H1 (cell line): ENCODE measurements at regions not wholly inside any gene's neighbourhood (a gene's known extent, or its start where the extent isn't known, plus 50 kb on each side); places are given as distances from the start of the nearest gene placed in this dataset.

Experiments used
- CTCF ChIA-PET: fragments of 300-600 bp; sonication (Branson Sonifier 250); formaldehyde crosslinking; loops from one replicate; lab custom pipeline; 2021; ENCODE audit not compliant: partially characterized antibody; lab: Charles Lee
- POLR2A ChIA-PET: fragments of 300-600 bp; sonication (Branson Sonifier 250); formaldehyde crosslinking; loops from one replicate; lab custom pipeline; 2021; ENCODE audit warnings: inconsistent platforms; ENCODE audit not compliant: partially characterized antibody; lab: Charles Lee
- DNase-seq, 2 experiments: peaks; one replicate each; pipeline versions ENCODE4 v3.0.0 to v3.0.0-alpha.2; 2010 to 2022; ENCODE audit warnings: low spot score in 2 of 2, low read depth in 1 of 2, mixed read lengths in 1 of 2
- FAIRE-seq: peaks from 2 replicates; lab custom pipeline; 2011; peaks lifted over from hg19 to GRCh38; lab: Jason Lieb, UNC
- H2AFZ ChIP-seq: 2 replicates; pipeline ENCODE4 v1.8.1; 2012; ENCODE audit warnings: low read length, inconsistent platforms
- H2AK5ac ChIP-seq: 2 replicates; pipeline ENCODE4 v1.6.1; 2013; ENCODE audit warnings: low read depth, low read length
- H2BK120ac ChIP-seq: replicated peaks from 2 replicates; pipeline ENCODE3; 2013; ENCODE audit warnings: low read depth, low read length, inconsistent platforms
- H2BK12ac ChIP-seq: 2 replicates; pipeline ENCODE4 v1.6.1; 2013; ENCODE audit warnings: low read depth, low read length
- H2BK15ac ChIP-seq: 2 replicates; pipeline ENCODE4 v1.6.1; 2013; ENCODE audit warnings: low read length
- H2BK20ac ChIP-seq: 2 replicates; pipeline ENCODE4 v1.6.1; 2013; ENCODE audit warnings: low read length
- H2BK5ac ChIP-seq: 2 replicates; pipeline ENCODE4 v1.6.1; 2013; ENCODE audit warnings: low read depth, low read length
- H3K14ac ChIP-seq: 2 replicates; pipeline ENCODE4 v1.6.1; 2013; ENCODE audit warnings: inconsistent platforms; ENCODE audit not compliant: insufficient read length
- H3K18ac ChIP-seq: 2 replicates; pipeline ENCODE4 v1.6.1; 2013; ENCODE audit warnings: low read length; ENCODE audit errors: extremely low read depth
- H3K23ac ChIP-seq: 2 replicates; pipeline ENCODE4 v1.6.1; 2013; ENCODE audit warnings: inconsistent platforms; ENCODE audit not compliant: insufficient read length
- H3K23me2 ChIP-seq: 2 replicates; pipeline ENCODE4 v1.6.1; 2013; ENCODE audit warnings: low read depth, low read length
- H3K27ac ChIP-seq: 2 replicates; pipeline ENCODE4 v1.6.1; 2011; ENCODE audit warnings: low read depth, low read length, inconsistent platforms
- H3K27me3 ChIP-seq, 4 experiments: replicated peaks in 1 of 4; 1 replicate in 1 of 4; 2 replicates in 3 of 4; pipeline versions ENCODE4 v1.6.1 to v1.8.1; 2011 to 2013; ENCODE audit warnings: low read length in 3 of 4, mild to moderate bottlenecking in 3 of 4, inconsistent platforms in 2 of 4, mixed read lengths in 2 of 4, moderate library complexity in 1 of 4; ENCODE audit not compliant: control insufficient read depth in 3 of 4, insufficient read depth in 3 of 4; ENCODE audit errors: extremely low read depth in 1 of 4
- H3K36me3 ChIP-seq, 4 experiments: 2 replicates each; pipeline versions ENCODE4 v1.6.1 to v1.8.1; 2011 to 2013; ENCODE audit warnings: mild to moderate bottlenecking in 4 of 4, low read length in 3 of 4, moderate library complexity in 2 of 4, control low read depth in 1 of 4, inconsistent platforms in 1 of 4; ENCODE audit not compliant: insufficient read depth in 4 of 4, control insufficient read depth in 2 of 4
- H3K4ac ChIP-seq: replicated peaks from 2 replicates; pipeline ENCODE3; 2013; ENCODE audit warnings: low read length, low read depth, mixed read lengths, inconsistent platforms; ENCODE audit not compliant: insufficient read length
- H3K4me1 ChIP-seq, 4 experiments: replicated peaks in 1 of 4; 1 replicate in 1 of 4; 2 replicates in 3 of 4; pipeline versions ENCODE4 v1.6.1 to v1.8.1; 2011 to 2013; ENCODE audit warnings: low read length in 3 of 4, inconsistent platforms in 2 of 4, mixed read lengths in 1 of 4; ENCODE audit not compliant: insufficient read depth in 4 of 4, control insufficient read depth in 3 of 4
- H3K4me2 ChIP-seq, 2 experiments: 2 replicates each; pipeline versions ENCODE4 v1.6.1 to v1.8.1; 2011 to 2013; ENCODE audit warnings: low read depth in 2 of 2, low read length in 2 of 2, control low read depth in 1 of 2, inconsistent platforms in 1 of 2, mild to moderate bottlenecking in 1 of 2; ENCODE audit not compliant: insufficient read depth in 1 of 2
- H3K4me3 ChIP-seq, 4 experiments: fragments of 200-600, 300-600 bp in 1 of 4; sonication (generic), shearing (Covaris generic), sonication (Bioruptor Twin) in 1 of 4; 2 replicates each; pipeline versions ENCODE4 v1.5.1 to v1.8.1; 2011 to 2016; ENCODE audit warnings: low read length in 4 of 4, low read depth in 3 of 4, control low read depth in 2 of 4, inconsistent platforms in 2 of 4, mild to moderate bottlenecking in 2 of 4, mixed read lengths in 1 of 4, moderate library complexity in 1 of 4; ENCODE audit not compliant: insufficient read depth in 2 of 4; ENCODE audit errors: extremely low read depth in 1 of 4
- H3K56ac ChIP-seq: replicated peaks from 2 replicates; pipeline ENCODE3; 2013; ENCODE audit warnings: low read depth, mild to moderate bottlenecking, mixed read lengths, low read length, inconsistent platforms; ENCODE audit not compliant: insufficient read length
- H3K79me1 ChIP-seq: 2 replicates; pipeline ENCODE4 v1.6.1; 2013; ENCODE audit warnings: low read depth, low read length, control low read depth
- H3K79me2 ChIP-seq, 2 experiments: 2 replicates each; pipeline versions ENCODE4 v1.6.1 to v1.8.1; 2012 to 2013; ENCODE audit warnings: low read length in 2 of 2, mild to moderate bottlenecking in 2 of 2, inconsistent platforms in 1 of 2; ENCODE audit not compliant: insufficient read depth in 2 of 2, control insufficient read depth in 1 of 2
- H3K9ac ChIP-seq, 4 experiments: replicated peaks in 1 of 4; 1 replicate in 1 of 4; 2 replicates in 3 of 4; pipeline versions ENCODE4 v1.6.1 to v1.8.1; 2011 to 2013; ENCODE audit warnings: low read depth in 3 of 4, low read length in 3 of 4, control low read depth in 2 of 4, mild to moderate bottlenecking in 2 of 4, moderate library complexity in 2 of 4, inconsistent platforms in 1 of 4; ENCODE audit errors: extremely low read depth in 1 of 4
- H3K9me3 ChIP-seq, 2 experiments: 2 replicates each; pipeline versions ENCODE4 v1.6.1 to v1.8.1; 2012 to 2013; ENCODE audit warnings: mild to moderate bottlenecking in 2 of 2, moderate library complexity in 2 of 2, control low read depth in 1 of 2, inconsistent platforms in 1 of 2, low read depth in 1 of 2, low read length in 1 of 2, mixed read lengths in 1 of 2; ENCODE audit not compliant: insufficient read depth in 2 of 2
- H4K20me1 ChIP-seq, 2 experiments: replicated peaks in 1 of 2; 2 replicates each; pipeline versions ENCODE3 to v1.8.1; 2011 to 2013; ENCODE audit warnings: inconsistent platforms in 2 of 2, low read length in 2 of 2, mild to moderate bottlenecking in 1 of 2; ENCODE audit not compliant: insufficient read depth in 2 of 2, control insufficient read depth in 1 of 2
- H4K5ac ChIP-seq: 2 replicates; pipeline ENCODE4 v1.6.1; 2013; ENCODE audit warnings: low read length, low read depth, mixed read lengths, inconsistent platforms; ENCODE audit not compliant: insufficient read length
- H4K8ac ChIP-seq: 2 replicates; pipeline ENCODE4 v1.8.0; 2013; ENCODE audit warnings: mild to moderate bottlenecking, moderate library complexity, low read length, inconsistent platforms; ENCODE audit not compliant: insufficient read depth; ENCODE audit errors: extremely low read depth
- H4K91ac ChIP-seq: replicated peaks from 2 replicates; pipeline ENCODE3; 2013; ENCODE audit warnings: low read length, mixed read lengths, inconsistent platforms; ENCODE audit not compliant: insufficient read length
- CBX5 ChIP-seq: fragments of 300-800, 300-1000 bp; sonication (generic); IDR thresholded peaks from 2 replicates; pipeline ENCODE4 v1.7.1; 2016; ENCODE audit warnings: antibody characterized with exemption, low read length, low read depth
- CBX8 ChIP-seq: fragments of 300-800, 300-1000 bp; sonication (generic); IDR thresholded peaks from 2 replicates; pipeline ENCODE4 v1.7.1; 2016; ENCODE audit warnings: low read depth, low read length, borderline replicate concordance
- SP1 ChIP-seq: IDR thresholded peaks from 2 replicates; pipeline ENCODE4 v1.6.1; 2011; ENCODE audit warnings: low read depth, low read length
- SRF ChIP-seq: IDR thresholded peaks from 2 replicates; pipeline ENCODE4 v1.6.1; 2011; ENCODE audit warnings: mild to moderate bottlenecking, low read depth, low read length, moderate library complexity
- SUZ12 ChIP-seq: fragments of 200-600 bp; sonication (generic); IDR thresholded peaks from 2 replicates; pipeline ENCODE4 v1.6.1; 2012; ENCODE audit warnings: mild to moderate bottlenecking, inconsistent platforms, low read length, moderate library complexity, mixed read lengths
- WGBS, 2 experiments: shearing (Covaris generic) in 1 of 2; methylation state at CpG; one replicate each; pipeline versions ENCODE4 v1.1.6 to v1.1.7; 2013 to 2015; ENCODE audit warnings: low lambda C conversion rate in 2 of 2, mixed read lengths in 2 of 2, inconsistent platforms in 1 of 2, low coverage in 1 of 2, missing lambda C conversion rate in 1 of 2; ENCODE audit not compliant: insufficient replicate concordance in 2 of 2, insufficient coverage in 1 of 2, insufficient read length in 1 of 2; ENCODE audit errors: extremely low coverage in 1 of 2, missing lambda C conversion rate in 1 of 2; 5-methylcytosine and 5-hydroxymethylcytosine counted together
- TF ChIP-seq, protein P1 (sequence below): IDR thresholded peaks from 2 replicates; pipeline ENCODE4 v1.6.1; 2012; ENCODE audit warnings: inconsistent platforms
- TF ChIP-seq, protein P2 (sequence below): IDR thresholded peaks from 2 replicates; pipeline ENCODE4 v1.6.1; 2012; ENCODE audit warnings: low read length, inconsistent platforms
- TF ChIP-seq, protein P3 (sequence below): IDR thresholded peaks from 2 replicates; pipeline ENCODE4 v1.6.1; 2011; ENCODE audit warnings: low read depth, mild to moderate bottlenecking, low read length; ENCODE audit not compliant: insufficient read depth

DNA sequence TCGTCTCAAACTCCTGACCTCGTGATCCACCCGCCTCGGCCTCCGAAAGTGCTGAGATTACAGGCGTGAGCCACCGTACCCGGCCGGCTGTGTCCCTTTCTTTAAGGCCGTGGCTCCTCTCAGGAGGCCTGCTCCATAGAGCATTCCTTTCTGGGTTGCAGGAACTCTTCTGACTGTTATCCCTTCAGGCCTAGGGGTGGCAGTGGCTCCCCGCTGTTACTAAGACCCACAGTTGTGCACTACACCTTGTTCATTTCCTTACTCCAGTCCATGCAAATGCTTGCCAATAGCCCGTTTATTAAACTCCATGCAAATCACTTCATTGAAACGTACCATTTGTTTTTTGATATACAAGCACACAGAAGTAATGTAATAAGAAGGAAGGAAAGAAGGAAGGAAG lies 234.7 kb downstream of the BCAT1 start:
- Histone ChIP-seq H3K18ac (no peak overlapping the region), H2BK12ac (no peak overlapping the region), H3K56ac (no peak overlapping the region), H2AFZ (no peak overlapping the region), H3K36me3 (no peaks in the 10 kb centered on the region), H4K8ac (no peak overlapping the region), H2AK5ac (no peak overlapping the region), H3K4me3 (no peak overlapping the region), H3K79me1 (no peaks in the 10 kb centered on the region), H3K23ac (no peak overlapping the region), H4K20me1 (no peaks in the 10 kb centered on the region), H4K5ac (no peak overlapping the region), H3K27me3 (no peaks in the 10 kb centered on the region), H2BK20ac (no peak overlapping the region), H3K4me1 (no peaks in the 10 kb centered on the region), H4K91ac (no peak overlapping the region), H3K14ac (no peak overlapping the region), H3K9ac (no peak overlapping the region), H3K23me2 (no peaks in the 10 kb centered on the region), H3K27ac (no peak overlapping the region), H3K79me2 (no peaks in the 10 kb centered on the region), H2BK15ac (no peak overlapping the region), H3K4me2 (no peak overlapping the region), H3K9me3 (no peaks in the 10 kb centered on the region), H3K4ac (no peak overlapping the region), H2BK120ac (no peak overlapping the region), H2BK5ac (no peak overlapping the region)
- WGBS, 2 experiments, result 97% methylated on average over 13 of the region's 13 CpGs; no CpG with 5 or more reads in 1 of the 2 experiments
- ChIA-PET CTCF (interaction anchor here (0.6 kb wide), 1 partner anchor 63 kb away, joined by 3 read pairs; no protein-coding TSS in a partner anchor), POLR2A (no interaction called here)
- no peak for FAIRE-seq
- no peak for DNase-seq
- TF ChIP-seq CBX8 (no peak), SP1 (no peak), SUZ12 (no peak), CBX5 (no peak), SRF (no peak)
- TF ChIP-seq, protein P1, sequence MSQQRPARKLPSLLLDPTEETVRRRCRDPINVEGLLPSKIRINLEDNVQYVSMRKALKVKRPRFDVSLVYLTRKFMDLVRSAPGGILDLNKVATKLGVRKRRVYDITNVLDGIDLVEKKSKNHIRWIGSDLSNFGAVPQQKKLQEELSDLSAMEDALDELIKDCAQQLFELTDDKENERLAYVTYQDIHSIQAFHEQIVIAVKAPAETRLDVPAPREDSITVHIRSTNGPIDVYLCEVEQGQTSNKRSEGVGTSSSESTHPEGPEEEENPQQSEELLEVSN, result no peak
- TF ChIP-seq, protein P2, sequence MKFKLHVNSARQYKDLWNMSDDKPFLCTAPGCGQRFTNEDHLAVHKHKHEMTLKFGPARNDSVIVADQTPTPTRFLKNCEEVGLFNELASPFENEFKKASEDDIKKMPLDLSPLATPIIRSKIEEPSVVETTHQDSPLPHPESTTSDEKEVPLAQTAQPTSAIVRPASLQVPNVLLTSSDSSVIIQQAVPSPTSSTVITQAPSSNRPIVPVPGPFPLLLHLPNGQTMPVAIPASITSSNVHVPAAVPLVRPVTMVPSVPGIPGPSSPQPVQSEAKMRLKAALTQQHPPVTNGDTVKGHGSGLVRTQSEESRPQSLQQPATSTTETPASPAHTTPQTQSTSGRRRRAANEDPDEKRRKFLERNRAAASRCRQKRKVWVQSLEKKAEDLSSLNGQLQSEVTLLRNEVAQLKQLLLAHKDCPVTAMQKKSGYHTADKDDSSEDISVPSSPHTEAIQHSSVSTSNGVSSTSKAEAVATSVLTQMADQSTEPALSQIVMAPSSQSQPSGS, result no peak
- TF ChIP-seq, protein P3, sequence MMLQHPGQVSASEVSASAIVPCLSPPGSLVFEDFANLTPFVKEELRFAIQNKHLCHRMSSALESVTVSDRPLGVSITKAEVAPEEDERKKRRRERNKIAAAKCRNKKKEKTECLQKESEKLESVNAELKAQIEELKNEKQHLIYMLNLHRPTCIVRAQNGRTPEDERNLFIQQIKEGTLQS, result no peak
